ENCODE measurements at regions not wholly inside any gene's neighbourhood (a gene's known extent, or its start where the extent isn't known, plus 50 kb on each side); places are given as distances from the start of the nearest gene placed in this dataset.

- ATAC-seq (ENCODE audit: insufficient number of reproducible peaks, low FRiP score, low read depth), result no peak
Observed at GRCh38 chr11:26943636-26944035, 50.3 kb upstream of the FIBIN start.

More at GRCh38 chr11:26943636-26944035, 50.3 kb upstream of the FIBIN start:
- no peak for TF ChIP-seq CTCF (IDR thresholded peaks at IDR 0.05)
- Histone ChIP-seq H3K36me3 (no peaks in the 10 kb centered on the region), H3K4me3 (no peak overlapping the region), H3K27ac (peak overlapping the region; percentile 4 to 54), H3K4me1 (ENCODE audit: control insufficient read depth in 1 of 2, low read depth in 2 of 2) (peaks cover 25 to 42% of the 10 kb centered on the region in 2 donors), H3K27me3 (replicated peaks; ENCODE audit: insufficient read depth) (no peaks in the 10 kb centered on the region), H3K9me3 (no peaks in the 10 kb centered on the region)
- DNase-seq (ENCODE audit: low spot score), result no peak

Data from thoracic aorta (tissue), 2 donors.